Parathyroid adenoma (tissue), 2 donors: ENCODE measurements at regions not wholly inside any gene's neighbourhood (a gene's known extent, or its start where the extent isn't known, plus 50 kb on each side); places are given as distances from the start of the nearest gene placed in this dataset.

Experiments used
- H2AFZ ChIP-seq: fragments of 300-600 bp; sonication (generic); one replicate; pipeline ENCODE4 v1.7.0; 2017; ENCODE audit warnings: antibody characterized with exemption, mild to moderate bottlenecking
- H3K27ac ChIP-seq: fragments of 300-600 bp; sonication (generic); one replicate; pipeline ENCODE4 v1.7.0; 2017
- H3K27me3 ChIP-seq: fragments of 300-600 bp; sonication (generic); one replicate; pipeline ENCODE4 v1.7.0; 2017; ENCODE audit warnings: low read length; ENCODE audit not compliant: control insufficient read depth, insufficient read depth
- H3K36me3 ChIP-seq: fragments of 300-600 bp; sonication (generic); one replicate; pipeline ENCODE4 v1.7.0; 2017; ENCODE audit warnings: low read length; ENCODE audit not compliant: control insufficient read depth, insufficient read depth
- H3K4me1 ChIP-seq: fragments of 300-600 bp; sonication (generic); one replicate; pipeline ENCODE4 v1.7.0; 2017; ENCODE audit warnings: control low read depth
- H3K4me2 ChIP-seq: fragments of 300-600 bp; sonication (generic); one replicate; pipeline ENCODE4 v1.7.0; 2017; ENCODE audit warnings: low read length
- H3K4me3 ChIP-seq: fragments of 300-600 bp; sonication (generic); one replicate; pipeline ENCODE4 v1.7.0; 2017; ENCODE audit warnings: low read depth, low read length
- H3K79me2 ChIP-seq: fragments of 300-600 bp; sonication (generic); one replicate; pipeline ENCODE4 v1.7.0; 2017; ENCODE audit warnings: control low read depth
- H3K9ac ChIP-seq: fragments of 300-600 bp; sonication (generic); one replicate; pipeline ENCODE4 v1.7.0; 2017; ENCODE audit warnings: mild to moderate bottlenecking
- H3K9me3 ChIP-seq: fragments of 300-600 bp; sonication (generic); one replicate; pipeline ENCODE4 v1.7.0; 2017; ENCODE audit warnings: low read length; ENCODE audit not compliant: control insufficient read depth
- CTCF ChIP-seq: fragments of 300-600 bp; sonication (generic); IDR thresholded peaks from one replicate; pipeline ENCODE4 v1.7.0; 2017; ENCODE audit warnings: antibody characterized with exemption, mild to moderate bottlenecking
- donor health status: primary hyperparathyroidism.

GRCh38 chr3:66592016-66592761, 91.4 kb upstream of the LRIG1 start:
- Histone ChIP-seq H3K36me3 (no peaks in the 10 kb centered on the region), H3K27me3 (no peaks in the 10 kb centered on the region)

GRCh38 chr3:66592927-66593625, 92.3 kb upstream of the LRIG1 start:
- no peak overlapping the region for H2AFZ ChIP-seq
- H3K9me3 ChIP-seq, result no peaks in the 10 kb centered on the region
- H3K27ac ChIP-seq, result no peak overlapping the region
- no peak overlapping the region for H3K4me2 ChIP-seq
- H3K4me1 ChIP-seq, result no peaks in the 10 kb centered on the region
- no peak for TF ChIP-seq CTCF
- no peaks in the 10 kb centered on the region for H3K36me3 ChIP-seq
- H3K9ac ChIP-seq, result no peak overlapping the region
- no peaks in the 10 kb centered on the region for H3K79me2 ChIP-seq
- no peaks in the 10 kb centered on the region for H3K27me3 ChIP-seq
- H3K4me3 ChIP-seq, result no peak overlapping the region

More at GRCh38 chr3:66592016-66592761, 91.4 kb upstream of the LRIG1 start:
- no peak overlapping the region for H3K4me3 ChIP-seq
- H3K79me2 ChIP-seq, result no peaks in the 10 kb centered on the region
- H3K9ac ChIP-seq, result no peak overlapping the region
- no peak for TF ChIP-seq CTCF
- H3K9me3 ChIP-seq, result no peaks in the 10 kb centered on the region
- no peaks in the 10 kb centered on the region for H3K4me1 ChIP-seq
- H2AFZ ChIP-seq, result no peak overlapping the region
- no peak overlapping the region for H3K27ac ChIP-seq
- no peak overlapping the region for H3K4me2 ChIP-seq

DNA sequence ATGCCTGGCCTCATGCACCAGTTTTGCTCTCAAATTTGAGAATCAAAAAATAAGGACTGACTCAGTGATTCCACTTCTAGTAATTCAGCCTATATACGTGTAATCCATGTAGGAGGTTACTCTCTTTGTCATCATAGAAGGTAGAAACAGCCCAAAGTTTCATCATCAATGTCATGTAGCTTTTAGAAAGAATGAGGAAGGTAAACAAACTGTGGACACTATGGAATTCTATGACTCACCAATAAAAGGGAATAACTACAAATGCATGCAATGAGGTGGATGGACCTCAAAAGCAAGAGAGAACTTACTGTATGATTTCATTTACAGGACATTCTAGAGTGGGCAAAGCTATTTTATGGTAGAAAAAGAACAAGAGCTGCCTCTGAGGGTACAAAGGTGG, 93.2 kb upstream of the LRIG1 start:
- Histone ChIP-seq H3K79me2 (no peaks in the 10 kb centered on the region), H3K27ac (no peak overlapping the region), H3K4me3 (no peak overlapping the region), H3K4me2 (no peak overlapping the region), H2AFZ (no peak overlapping the region), H3K9ac (no peak overlapping the region), H3K36me3 (no peaks in the 10 kb centered on the region), H3K9me3 (no peaks in the 10 kb centered on the region), H3K4me1 (no peaks in the 10 kb centered on the region), H3K27me3 (no peaks in the 10 kb centered on the region)
- TF ChIP-seq CTCF, result no peak

DNA sequence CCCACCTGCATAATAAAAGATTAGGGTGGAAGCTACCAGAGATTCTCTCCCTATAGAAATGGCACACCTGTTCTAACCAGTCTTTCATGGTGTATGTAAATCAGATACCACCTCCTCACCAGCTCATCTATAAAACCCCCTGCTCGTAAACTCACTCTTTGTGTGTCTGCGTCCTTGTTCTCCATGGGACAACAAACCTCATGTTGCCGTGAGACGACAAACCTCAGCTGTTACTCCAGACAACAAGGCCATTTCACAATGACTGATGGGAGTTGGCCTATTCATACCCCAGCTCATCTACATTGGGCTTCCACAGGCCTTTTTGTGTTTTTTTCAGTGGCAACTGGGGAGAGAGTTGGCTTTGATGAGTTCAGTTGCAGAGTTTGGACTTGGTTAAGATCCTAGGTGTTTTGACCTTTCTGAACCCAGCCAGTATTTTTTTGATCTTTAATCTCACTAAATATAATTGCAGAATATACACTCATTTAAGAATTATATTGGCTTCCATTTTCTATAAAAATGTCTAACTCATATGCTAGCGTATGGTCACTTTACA, 96.6 kb upstream of the LRIG1 start:
- no peaks in the 10 kb centered on the region for H3K27me3 ChIP-seq
- H3K4me1 ChIP-seq, result no peaks in the 10 kb centered on the region
- no peak for TF ChIP-seq CTCF
- H3K9ac ChIP-seq, result no peak overlapping the region
- H3K27ac ChIP-seq, result no peak overlapping the region
- H3K36me3 ChIP-seq, result no peaks in the 10 kb centered on the region
- H3K4me3 ChIP-seq, result no peak overlapping the region
- no peaks in the 10 kb centered on the region for H3K9me3 ChIP-seq
- H3K79me2 ChIP-seq, result no peaks in the 10 kb centered on the region
- H2AFZ ChIP-seq, result no peak overlapping the region
- no peak overlapping the region for H3K4me2 ChIP-seq
